ENCODE measurements at regions not wholly inside any gene's neighbourhood (a gene's known extent, or its start where the extent isn't known, plus 50 kb on each side); places are given as distances from the start of the nearest gene placed in this dataset.

GRCh38 chr1:83706354-83706938 lies 292.5 kb downstream of the TTLL7 start:
- no peaks in the 10 kb centered on the region for H3K4me1 ChIP-seq (ENCODE audit: control insufficient read depth in 5 of 5, insufficient read depth in 5 of 5, low read length in 5 of 5)
- no peak overlapping the region for H3K4me3 ChIP-seq (ENCODE audit: low read depth in 1 of 5, low read length in 5 of 5)
- H3K36me3 ChIP-seq (ENCODE audit: control insufficient read depth in 5 of 5, insufficient read depth in 5 of 5, low read length in 5 of 5), result no peaks in the 10 kb centered on the region
- no peak overlapping the region for H3K9ac ChIP-seq (ENCODE audit: low read length in 5 of 5)
- no peak overlapping the region for H3K27ac ChIP-seq (ENCODE audit: low read depth, low read length)
- H3K27me3 ChIP-seq (ENCODE audit: control insufficient read depth in 5 of 5, insufficient read depth in 4 of 5, low read length in 5 of 5), result no peaks in the 10 kb centered on the region
- no peaks in the 10 kb centered on the region for H3K9me3 ChIP-seq (ENCODE audit: control insufficient read depth in 5 of 5, low read length in 5 of 5)

- H3K27me3 ChIP-seq (ENCODE audit: control insufficient read depth in 5 of 5, insufficient read depth in 4 of 5, low read length in 5 of 5), result no peaks in the 10 kb centered on the region
- no peak overlapping the region for H3K4me3 ChIP-seq (ENCODE audit: low read depth in 1 of 5, low read length in 5 of 5)
- no peaks in the 10 kb centered on the region for H3K36me3 ChIP-seq (ENCODE audit: control insufficient read depth in 5 of 5, insufficient read depth in 5 of 5, low read length in 5 of 5)
- H3K9me3 ChIP-seq (ENCODE audit: control insufficient read depth in 5 of 5, low read length in 5 of 5), result no peaks in the 10 kb centered on the region
- no peaks in the 10 kb centered on the region for H3K4me1 ChIP-seq (ENCODE audit: control insufficient read depth in 5 of 5, insufficient read depth in 5 of 5, low read length in 5 of 5)
- H3K9ac ChIP-seq (ENCODE audit: low read length in 5 of 5), result no peak overlapping the region
- H3K27ac ChIP-seq (ENCODE audit: low read depth, low read length), result no peak overlapping the region
These were observed 293.8 kb downstream of the TTLL7 start for GRCh38 chr1:83705091-83705490.

- Histone ChIP-seq H3K36me3 (ENCODE audit: control insufficient read depth in 5 of 5, insufficient read depth in 5 of 5, low read length in 5 of 5) (no peaks in the 10 kb centered on the region), H3K9me3 (ENCODE audit: control insufficient read depth in 5 of 5, low read length in 5 of 5) (no peaks in the 10 kb centered on the region), H3K4me3 (ENCODE audit: low read depth in 1 of 5, low read length in 5 of 5) (no peak overlapping the region), H3K27ac (ENCODE audit: low read depth, low read length) (no peak overlapping the region), H3K4me1 (ENCODE audit: control insufficient read depth in 5 of 5, insufficient read depth in 5 of 5, low read length in 5 of 5) (no peaks in the 10 kb centered on the region), H3K9ac (ENCODE audit: low read length in 5 of 5) (no peak overlapping the region), H3K27me3 (ENCODE audit: control insufficient read depth in 5 of 5, insufficient read depth in 4 of 5, low read length in 5 of 5) (no peaks in the 10 kb centered on the region)
These were observed 294.6 kb downstream of the TTLL7 start for GRCh38 chr1:83704350-83704749.

GRCh38 chr1:83702356-83702755 lies 296.6 kb downstream of the TTLL7 start:
- no peak overlapping the region for H3K27ac ChIP-seq (ENCODE audit: low read depth, low read length)
- H3K4me3 ChIP-seq (ENCODE audit: low read depth in 1 of 5, low read length in 5 of 5), result no peak overlapping the region
- H3K9ac ChIP-seq (ENCODE audit: low read length in 5 of 5), result no peak overlapping the region
- H3K9me3 ChIP-seq (ENCODE audit: control insufficient read depth in 5 of 5, low read length in 5 of 5), result no peaks in the 10 kb centered on the region
- H3K36me3 ChIP-seq (ENCODE audit: control insufficient read depth in 5 of 5, insufficient read depth in 5 of 5, low read length in 5 of 5), result no peaks in the 10 kb centered on the region
- H3K27me3 ChIP-seq (ENCODE audit: control insufficient read depth in 5 of 5, insufficient read depth in 4 of 5, low read length in 5 of 5), result no peaks in the 10 kb centered on the region
- H3K4me1 ChIP-seq (ENCODE audit: control insufficient read depth in 5 of 5, insufficient read depth in 5 of 5, low read length in 5 of 5), result no peaks in the 10 kb centered on the region

GRCh38 chr1:83701355-83701754 lies 297.6 kb downstream of the TTLL7 start:
- H3K4me3 ChIP-seq (ENCODE audit: low read depth in 1 of 5, low read length in 5 of 5), result no peak overlapping the region
- no peaks in the 10 kb centered on the region for H3K36me3 ChIP-seq (ENCODE audit: control insufficient read depth in 5 of 5, insufficient read depth in 5 of 5, low read length in 5 of 5)
- H3K27ac ChIP-seq (ENCODE audit: low read depth, low read length), result no peak overlapping the region
- H3K27me3 ChIP-seq (ENCODE audit: control insufficient read depth in 5 of 5, insufficient read depth in 4 of 5, low read length in 5 of 5), result no peaks in the 10 kb centered on the region
- no peak overlapping the region for H3K9ac ChIP-seq (ENCODE audit: low read length in 5 of 5)
- H3K9me3 ChIP-seq (ENCODE audit: control insufficient read depth in 5 of 5, low read length in 5 of 5), result no peaks in the 10 kb centered on the region
- no peaks in the 10 kb centered on the region for H3K4me1 ChIP-seq (ENCODE audit: control insufficient read depth in 5 of 5, insufficient read depth in 5 of 5, low read length in 5 of 5)

- H3K9me3 ChIP-seq (ENCODE audit: control insufficient read depth in 5 of 5, low read length in 5 of 5), result no peaks in the 10 kb centered on the region
- H3K36me3 ChIP-seq (ENCODE audit: control insufficient read depth in 5 of 5, insufficient read depth in 5 of 5, low read length in 5 of 5), result no peaks in the 10 kb centered on the region
- no peak overlapping the region for H3K27ac ChIP-seq (ENCODE audit: low read depth, low read length)
- no peak overlapping the region for H3K9ac ChIP-seq (ENCODE audit: low read length in 5 of 5)
- H3K27me3 ChIP-seq (ENCODE audit: control insufficient read depth in 5 of 5, insufficient read depth in 4 of 5, low read length in 5 of 5), result no peaks in the 10 kb centered on the region
- no peak overlapping the region for H3K4me3 ChIP-seq (ENCODE audit: low read depth in 1 of 5, low read length in 5 of 5)
- peaks cover 0 to 8% (median 2%) of the 10 kb centered on the region in 5 donors for H3K4me1 ChIP-seq (ENCODE audit: control insufficient read depth in 5 of 5, insufficient read depth in 5 of 5, low read length in 5 of 5)
These were observed 300.3 kb downstream of the TTLL7 start for GRCh38 chr1:83698644-83699043.

- Histone ChIP-seq H3K4me1 (ENCODE audit: control insufficient read depth in 5 of 5, insufficient read depth in 5 of 5, low read length in 5 of 5) (peaks cover 0 to 15% (median 8%) of the 10 kb centered on the region in 5 donors), H3K36me3 (ENCODE audit: control insufficient read depth in 5 of 5, insufficient read depth in 5 of 5, low read length in 5 of 5) (no peaks in the 10 kb centered on the region), H3K9me3 (ENCODE audit: control insufficient read depth in 5 of 5, low read length in 5 of 5) (no peaks in the 10 kb centered on the region), H3K27ac (ENCODE audit: low read depth, low read length) (no peak overlapping the region), H3K4me3 (ENCODE audit: low read depth in 1 of 5, low read length in 5 of 5) (no peak overlapping the region), H3K27me3 (ENCODE audit: control insufficient read depth in 5 of 5, insufficient read depth in 4 of 5, low read length in 5 of 5) (no peaks in the 10 kb centered on the region), H3K9ac (ENCODE audit: low read length in 5 of 5) (no peak overlapping the region)
These were observed 301.0 kb downstream of the TTLL7 start for GRCh38 chr1:83697961-83698360.

- Histone ChIP-seq H3K36me3 (ENCODE audit: control insufficient read depth in 5 of 5, insufficient read depth in 5 of 5, low read length in 5 of 5) (no peaks in the 10 kb centered on the region), H3K27ac (ENCODE audit: low read depth, low read length) (no peak overlapping the region), H3K27me3 (ENCODE audit: control insufficient read depth in 5 of 5, insufficient read depth in 4 of 5, low read length in 5 of 5) (no peaks in the 10 kb centered on the region), H3K9me3 (ENCODE audit: control insufficient read depth in 5 of 5, low read length in 5 of 5) (no peaks in the 10 kb centered on the region), H3K4me1 (ENCODE audit: control insufficient read depth in 5 of 5, insufficient read depth in 5 of 5, low read length in 5 of 5) (peaks cover 0 to 23% (median 15%) of the 10 kb centered on the region in 5 donors), H3K4me3 (ENCODE audit: low read depth in 1 of 5, low read length in 5 of 5) (no peak overlapping the region), H3K9ac (ENCODE audit: low read length in 5 of 5) (no peak overlapping the region)
These were observed 301.7 kb downstream of the TTLL7 start for GRCh38 chr1:83697220-83697619.

GRCh38 chr1:83694449-83694848 lies 304.5 kb downstream of the TTLL7 start:
- H3K27ac ChIP-seq (ENCODE audit: low read depth, low read length), result no peak overlapping the region
- H3K9me3 ChIP-seq (ENCODE audit: control insufficient read depth in 5 of 5, low read length in 5 of 5), result no peaks in the 10 kb centered on the region
- no peaks in the 10 kb centered on the region for H3K36me3 ChIP-seq (ENCODE audit: control insufficient read depth in 5 of 5, insufficient read depth in 5 of 5, low read length in 5 of 5)
- H3K9ac ChIP-seq (ENCODE audit: low read length in 5 of 5), result peak overlapping the region in 1 of 5 donors; percentile 23
- no peak overlapping the region for H3K4me3 ChIP-seq (ENCODE audit: low read depth in 1 of 5, low read length in 5 of 5)
- H3K27me3 ChIP-seq (ENCODE audit: control insufficient read depth in 5 of 5, insufficient read depth in 4 of 5, low read length in 5 of 5), result no peaks in the 10 kb centered on the region
- peaks cover 0 to 24% (median 16%) of the 10 kb centered on the region in 5 donors for H3K4me1 ChIP-seq (ENCODE audit: control insufficient read depth in 5 of 5, insufficient read depth in 5 of 5, low read length in 5 of 5)

- Histone ChIP-seq H3K27ac (ENCODE audit: low read depth, low read length) (no peak overlapping the region), H3K9me3 (ENCODE audit: control insufficient read depth in 5 of 5, low read length in 5 of 5) (no peaks in the 10 kb centered on the region), H3K9ac (ENCODE audit: low read length in 5 of 5) (peak overlapping the region in 4 of 5 donors; percentile 11 to 38 (median 14)), H3K4me3 (ENCODE audit: low read depth in 1 of 5, low read length in 5 of 5) (peak overlapping the region in 4 of 5 donors; percentile 44 to 83 (median 62)), H3K4me1 (ENCODE audit: control insufficient read depth in 5 of 5, insufficient read depth in 5 of 5, low read length in 5 of 5) (peaks cover 0 to 24% (median 16%) of the 10 kb centered on the region in 5 donors), H3K36me3 (ENCODE audit: control insufficient read depth in 5 of 5, insufficient read depth in 5 of 5, low read length in 5 of 5) (no peaks in the 10 kb centered on the region), H3K27me3 (ENCODE audit: control insufficient read depth in 5 of 5, insufficient read depth in 4 of 5, low read length in 5 of 5) (no peaks in the 10 kb centered on the region)
These were observed 305.4 kb downstream of the TTLL7 start for GRCh38 chr1:83693427-83694126.

Data from subcutaneous abdominal adipose tissue (tissue), 5 donors.